Endometrium (tissue), 2 donors: ENCODE measurements at regions not wholly inside any gene's neighbourhood (a gene's known extent, or its start where the extent isn't known, plus 50 kb on each side); places are given as distances from the start of the nearest gene placed in this dataset.
"Not testable (repeated sequence)": the region's sequence is repeated elsewhere in the genome, so short reads cannot be mapped to it uniquely, and the experiment has no call there.

Experiments used
- FAIRE-seq: peaks from 2 replicates; lab custom pipeline; 2012; peaks lifted over from hg19 to GRCh38; lab: Jason Lieb, UNC
- donor health status: control.
- donor health status: control.

DNA sequence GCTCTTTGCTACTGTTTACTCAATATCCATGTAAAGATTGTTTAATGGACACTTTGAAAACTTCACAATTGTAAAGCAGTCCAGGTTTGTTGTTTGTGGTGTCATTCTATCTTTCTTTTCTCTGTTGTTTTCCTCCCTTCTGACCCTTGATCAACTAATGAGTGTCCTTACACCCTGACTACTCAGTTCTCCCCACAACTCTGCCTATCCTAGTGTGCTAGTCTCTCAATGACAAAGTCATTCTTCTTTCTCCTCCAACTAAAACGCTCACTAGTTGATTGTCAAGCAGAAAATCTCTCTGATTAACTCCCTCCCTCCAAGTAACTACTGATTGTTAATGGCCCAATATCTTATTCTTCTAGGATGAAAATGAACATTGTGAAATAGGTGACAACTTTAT lies 148.5 kb upstream of the FBXO33 start:
- no peak for FAIRE-seq

DNA sequence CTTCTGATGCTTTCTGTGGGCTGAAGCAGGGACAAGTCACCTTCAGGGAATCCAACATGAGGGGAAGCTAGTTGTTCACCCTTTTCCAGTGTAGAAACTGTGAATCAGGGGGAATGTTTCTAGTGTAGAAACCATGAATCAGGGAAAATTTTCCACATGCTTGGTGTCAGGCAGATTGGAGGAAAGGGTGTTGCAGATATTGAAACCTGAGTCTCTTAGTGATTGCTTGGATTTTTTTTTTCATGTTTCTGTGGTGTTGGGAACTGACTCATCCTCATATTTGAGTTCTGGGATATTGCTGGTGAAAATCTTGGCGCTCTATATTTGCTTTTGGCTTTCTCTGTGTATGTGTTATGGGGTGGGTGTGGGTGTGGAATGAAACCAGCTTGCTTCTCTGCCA lies 144.5 kb upstream of the FBXO33 start:
- FAIRE-seq: no peak

DNA sequence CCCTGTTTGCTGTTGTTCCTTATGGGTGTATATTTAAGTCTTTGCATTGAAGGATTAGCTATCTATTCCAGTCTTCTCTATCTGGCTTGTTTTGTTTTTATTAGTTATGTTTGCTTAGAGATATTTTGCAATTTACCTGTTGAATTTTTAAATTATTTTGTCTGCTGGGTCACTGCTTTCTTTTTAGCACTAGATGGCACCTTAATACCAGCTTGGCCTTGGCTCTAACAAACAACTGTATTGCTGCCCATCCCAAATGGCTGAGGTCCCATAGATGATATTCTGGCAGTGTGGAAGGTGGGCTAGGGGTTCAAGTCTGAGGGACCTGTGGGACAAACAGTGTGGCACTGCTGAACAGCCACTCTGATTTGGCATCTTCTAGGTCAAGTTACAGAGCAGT lies 144.0 kb upstream of the FBXO33 start:
- no peak for FAIRE-seq

DNA sequence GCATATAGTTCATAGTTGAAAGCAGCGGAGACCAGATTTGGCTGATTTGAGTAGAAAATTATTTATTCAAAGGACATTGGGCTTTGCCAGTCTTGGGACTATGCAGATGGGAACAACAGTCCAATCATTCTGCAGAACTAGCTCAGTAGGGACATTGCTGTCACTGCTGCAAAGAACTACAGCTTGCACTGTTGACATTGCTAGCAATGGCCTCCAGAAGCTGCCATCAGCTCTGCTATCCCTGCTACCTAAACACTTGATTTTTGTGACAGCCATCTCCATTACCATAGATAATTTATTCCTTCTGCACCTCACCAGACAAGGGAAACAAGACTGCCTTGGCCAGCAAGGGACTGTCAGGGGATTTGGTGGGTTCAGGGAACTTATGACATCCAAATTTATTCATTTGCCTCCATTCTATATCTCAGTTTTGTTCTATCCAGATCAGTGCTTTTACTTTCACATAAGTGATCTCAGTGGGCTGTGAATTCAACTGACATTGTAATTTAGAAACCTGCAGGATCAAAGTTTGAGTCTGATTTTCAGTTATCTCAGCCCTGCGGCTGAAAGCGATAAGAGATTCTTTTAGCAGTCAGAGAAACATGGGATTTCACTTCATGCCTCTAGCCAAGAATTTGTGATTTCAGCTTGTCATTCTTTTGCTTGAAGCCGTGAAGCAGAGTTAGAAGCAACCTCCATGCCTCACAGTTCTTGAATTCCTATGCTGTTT lies 136.7 kb upstream of the FBXO33 start:
- FAIRE-seq: no peak

DNA sequence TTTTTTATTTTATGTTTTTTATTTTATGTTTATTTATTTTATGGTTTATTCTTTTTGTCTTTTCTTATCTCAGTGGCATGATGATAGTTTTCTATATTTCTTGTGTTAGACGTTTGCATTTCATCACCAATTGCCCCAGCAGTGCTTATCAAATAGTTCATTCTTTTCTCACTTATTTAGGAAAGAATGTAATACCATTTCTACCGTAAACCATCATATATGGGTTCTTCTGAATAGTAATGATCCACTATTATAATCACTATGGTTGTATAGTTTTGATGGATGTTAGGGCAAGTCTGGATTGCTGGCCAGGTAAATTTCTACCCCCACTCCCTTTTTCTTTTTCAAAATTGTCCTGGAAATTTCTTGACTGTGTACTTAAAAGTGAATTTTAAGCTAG lies 134.6 kb upstream of the FBXO33 start:
- no peak for FAIRE-seq

DNA sequence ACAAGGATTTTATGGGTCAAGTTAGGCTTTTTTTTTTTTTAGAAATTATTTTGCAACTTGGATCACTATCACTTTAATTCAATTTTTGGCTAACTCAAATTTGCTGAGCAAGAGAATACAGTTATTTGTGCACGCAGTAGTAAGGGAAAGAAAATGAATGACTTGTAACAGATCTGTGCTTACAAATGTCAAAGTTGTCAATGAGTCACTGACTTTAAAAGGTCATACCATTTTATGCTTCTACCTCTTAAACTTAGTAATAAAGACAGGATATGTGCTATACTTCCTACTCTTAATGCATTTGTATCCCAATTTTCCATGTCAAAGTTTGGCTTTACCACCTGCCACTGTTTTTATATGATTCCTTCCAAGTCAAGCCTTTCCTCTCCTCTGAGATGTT lies 131.1 kb upstream of the FBXO33 start:
- FAIRE-seq: no peak

DNA sequence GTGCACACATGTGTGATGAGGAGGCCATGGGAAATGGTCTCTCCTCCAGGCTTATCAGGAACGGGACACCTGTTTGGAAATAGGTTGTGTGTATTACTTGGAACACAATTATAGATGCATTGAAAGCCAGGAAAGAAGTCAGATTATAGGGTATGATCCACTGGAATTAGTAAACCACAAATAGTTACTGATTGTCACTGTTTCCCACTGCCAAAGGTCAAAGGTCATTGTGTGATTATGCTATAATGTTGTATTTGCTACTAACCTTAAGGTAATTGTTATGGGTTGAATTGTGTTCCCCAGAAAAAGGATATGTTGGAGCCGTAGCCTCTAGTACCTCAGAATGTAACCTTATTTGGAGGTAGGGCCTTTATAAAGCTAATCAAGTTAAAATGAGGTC lies 129.9 kb upstream of the FBXO33 start:
- no peak for FAIRE-seq

DNA sequence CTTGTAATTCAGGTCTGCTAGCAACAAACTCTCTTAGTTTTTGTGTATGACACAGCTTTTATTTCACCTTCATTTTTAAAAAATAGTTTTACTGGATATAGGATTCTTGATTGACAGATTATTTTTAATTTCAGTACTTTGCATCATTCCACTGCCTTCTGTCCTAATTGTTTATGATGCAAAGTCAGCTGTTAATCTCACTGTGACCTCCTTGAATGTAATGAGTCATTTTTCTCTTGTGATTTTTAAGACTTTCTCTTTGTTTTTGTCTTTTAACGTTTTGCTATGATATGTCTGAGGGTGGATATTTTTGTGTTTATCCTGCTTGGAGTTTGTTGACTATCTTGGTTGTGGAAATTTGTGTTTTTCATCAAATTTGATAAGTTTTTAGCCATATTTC lies 126.3 kb upstream of the FBXO33 start:
- FAIRE-seq: no peak

DNA sequence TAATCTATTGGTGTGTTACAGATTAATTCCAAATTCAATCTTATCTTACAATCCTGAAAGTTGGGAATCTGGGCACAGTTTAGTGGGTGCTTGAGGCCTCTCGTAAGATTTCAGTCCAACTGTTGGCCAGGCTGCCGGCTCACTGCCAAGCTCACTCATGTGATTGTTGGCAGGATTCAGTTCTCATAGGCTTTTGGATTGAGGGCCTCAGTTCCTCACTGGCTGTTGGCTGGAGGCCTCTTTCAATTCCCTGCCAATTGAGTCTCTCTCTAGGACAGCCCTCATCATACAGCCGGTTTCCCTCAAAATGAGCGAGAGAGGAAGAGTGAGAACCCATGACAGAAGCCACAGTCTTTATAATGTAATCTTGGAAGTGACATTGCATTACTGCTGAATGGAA lies 123.5 kb upstream of the FBXO33 start:
- FAIRE-seq: no peak

DNA sequence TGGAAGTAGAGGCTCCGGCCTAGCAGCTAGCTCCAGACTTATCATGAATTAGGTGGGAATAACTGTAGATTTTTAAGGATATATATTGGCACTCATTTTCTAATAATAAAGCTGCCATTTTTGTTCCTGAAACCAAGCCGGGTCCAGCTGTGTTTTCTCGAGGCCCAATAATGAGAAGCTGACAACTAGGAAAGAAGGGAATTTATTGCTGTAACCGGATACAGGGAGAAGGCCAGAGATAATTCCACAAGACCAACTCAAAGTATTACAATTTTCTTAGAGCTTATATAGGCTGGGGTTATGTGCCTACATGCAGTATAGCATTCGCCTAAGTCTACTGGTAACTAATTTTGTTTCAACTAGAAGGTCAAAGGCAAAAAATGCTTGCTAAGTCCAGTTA lies 122.3 kb upstream of the FBXO33 start:
- no peak for FAIRE-seq

DNA sequence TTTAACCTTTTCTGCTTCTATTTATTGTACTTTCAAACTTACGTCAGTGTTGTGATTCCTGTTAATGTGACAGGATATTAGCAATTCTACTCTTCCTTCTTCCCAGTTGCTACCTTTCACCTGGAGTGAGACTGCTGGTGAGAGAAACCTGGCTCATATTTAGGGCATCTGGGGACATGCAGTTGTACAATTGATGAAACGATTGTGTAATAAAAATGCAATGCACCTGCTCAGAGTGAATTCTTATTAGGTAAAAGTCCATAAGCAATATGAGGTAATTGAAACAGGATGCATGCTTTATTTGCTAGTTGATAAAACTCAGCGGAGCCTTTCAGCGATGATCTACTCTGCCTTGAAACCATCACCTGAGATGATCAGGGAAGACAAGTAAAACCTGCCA lies 116.1 kb upstream of the FBXO33 start:
- no peak for FAIRE-seq

DNA sequence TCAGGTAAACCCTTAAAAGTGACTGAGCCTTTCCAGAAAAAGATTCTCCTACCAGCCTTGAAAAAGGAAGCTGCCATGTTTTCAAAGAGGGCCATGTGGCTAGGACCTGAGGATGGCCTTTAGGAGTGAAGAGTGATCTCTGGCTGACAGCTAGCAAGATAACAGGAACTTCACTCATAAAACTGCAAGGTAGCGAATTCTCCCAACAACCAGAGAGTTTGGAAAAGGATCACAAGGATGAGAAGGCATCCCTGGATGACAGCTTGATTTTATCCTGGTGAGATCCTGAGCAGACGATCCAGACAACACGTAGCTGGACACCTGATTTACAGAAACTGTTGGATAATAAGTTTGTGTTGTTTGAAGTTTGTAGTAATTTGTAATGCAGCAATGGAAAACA lies 115.6 kb upstream of the FBXO33 start:
- FAIRE-seq: no peak

DNA sequence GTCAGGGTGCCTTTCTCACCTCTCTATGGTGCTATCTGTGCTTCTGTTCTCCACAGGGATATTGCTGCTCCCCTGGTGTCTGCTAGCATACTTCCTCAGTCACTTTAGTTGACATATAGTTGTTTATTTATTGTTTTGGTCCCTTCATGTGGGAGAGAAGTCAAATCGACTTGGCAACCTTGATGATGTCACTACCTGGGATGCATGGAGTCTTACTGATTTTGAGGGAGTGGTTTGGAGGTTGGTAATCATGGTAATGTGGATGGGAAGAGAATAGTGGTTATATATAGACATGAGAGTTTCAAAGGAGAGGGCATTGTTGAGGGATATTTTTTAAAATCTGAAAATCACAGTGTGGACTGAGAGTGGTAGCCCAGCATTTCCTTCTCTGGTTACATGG lies 73.6 kb upstream of the FBXO33 start:
- FAIRE-seq: no peak

DNA sequence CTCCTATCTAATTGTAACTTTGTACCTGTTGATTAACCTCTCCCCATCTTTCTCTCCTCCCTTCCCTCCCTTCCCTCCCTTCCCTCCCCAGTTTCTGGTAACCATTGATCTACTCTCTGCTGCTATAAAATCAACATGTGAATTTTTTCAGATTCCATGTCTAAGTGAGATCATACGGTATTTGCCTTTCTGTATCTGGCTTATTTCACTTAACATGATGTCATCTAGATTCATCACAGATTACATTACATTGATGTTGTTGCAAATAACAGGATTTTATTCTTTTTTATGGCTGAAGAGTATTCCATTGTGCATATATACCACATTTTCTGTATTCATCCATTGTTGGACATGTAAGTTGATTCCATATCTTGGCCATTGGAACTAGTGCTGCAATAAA lies 68.0 kb upstream of the FBXO33 start:
- FAIRE-seq: no peak

DNA sequence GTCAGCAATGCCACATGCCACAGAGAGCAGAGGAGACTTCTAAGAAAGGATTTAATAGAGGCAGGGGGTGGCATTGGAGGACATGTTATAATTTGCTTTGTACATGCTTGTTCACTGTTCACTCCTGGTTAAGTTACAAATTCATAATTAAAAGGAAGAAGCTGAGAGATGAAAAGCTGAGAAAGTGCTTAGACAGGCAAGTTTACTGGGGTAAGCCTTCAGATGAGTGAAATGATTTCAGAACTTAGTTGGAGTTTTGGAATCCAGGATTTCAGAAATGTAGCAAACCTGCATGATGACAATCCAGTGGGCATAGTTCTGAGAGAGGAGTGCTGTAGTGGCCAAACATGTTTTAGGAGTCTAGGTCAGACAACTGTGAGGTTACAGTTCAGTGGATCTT lies 67.3 kb upstream of the FBXO33 start:
- FAIRE-seq: no peak

DNA sequence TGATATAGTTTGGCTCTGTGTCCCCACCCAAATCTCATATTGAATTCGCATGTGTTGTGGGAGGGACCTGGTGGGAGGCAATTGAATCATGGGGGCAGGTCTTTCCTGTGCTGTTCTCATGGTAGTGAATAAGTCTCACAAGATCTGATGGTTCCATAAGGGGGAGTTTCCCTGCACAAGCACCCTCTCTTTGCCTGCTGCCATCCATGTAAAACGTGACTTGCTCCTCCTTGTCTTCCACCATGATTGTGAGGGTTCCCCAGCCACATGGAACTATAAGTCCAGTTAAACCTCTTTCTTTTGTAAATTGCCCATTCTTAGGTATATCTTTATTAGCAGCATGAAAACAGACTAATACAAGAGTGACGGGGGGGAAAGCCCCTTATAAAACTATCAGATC lies 65.4 kb upstream of the FBXO33 start:
- FAIRE-seq: not testable (repeated sequence)

DNA sequence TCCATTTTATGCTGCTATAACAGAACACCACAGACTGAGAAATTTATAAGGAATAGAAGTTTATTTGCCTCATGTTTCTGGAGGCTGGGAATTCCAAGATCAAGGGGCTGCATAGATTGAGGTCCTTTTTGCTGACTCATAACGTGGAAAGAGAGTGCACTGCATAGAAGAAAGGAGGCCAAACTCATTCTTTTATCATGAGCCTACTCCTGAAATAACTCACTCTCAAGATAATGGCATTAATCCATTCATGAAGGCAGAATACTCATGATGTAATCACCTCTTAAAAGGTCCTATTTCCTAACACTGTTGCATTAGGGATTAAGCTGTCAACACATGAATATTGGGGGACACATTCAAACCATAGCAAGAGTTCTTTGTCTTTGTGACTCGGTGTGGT lies 60.0 kb upstream of the FBXO33 start:
- no peak for FAIRE-seq

DNA sequence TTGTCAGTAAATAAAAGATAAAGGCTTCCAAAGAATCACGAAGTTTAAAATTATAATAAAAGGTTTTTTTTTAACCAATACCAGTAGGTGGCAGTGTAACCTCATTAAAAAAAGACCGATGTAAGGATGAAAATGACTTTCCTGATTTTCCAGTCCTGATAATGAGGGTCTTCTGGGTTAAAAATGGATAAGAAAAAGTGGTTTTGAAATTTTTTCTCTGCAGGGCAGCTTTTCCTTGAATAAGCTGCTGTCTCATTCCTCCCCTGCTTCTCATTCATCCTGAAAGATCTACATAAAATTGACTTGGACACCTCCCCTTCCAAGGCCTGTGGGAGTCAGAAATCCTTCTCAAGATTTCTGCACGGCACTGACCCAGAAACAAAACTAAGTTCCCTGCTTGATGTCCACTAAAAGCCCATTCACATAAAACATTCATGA lies 58.9 kb upstream of the FBXO33 start:
- FAIRE-seq: peak; percentile 91

DNA sequence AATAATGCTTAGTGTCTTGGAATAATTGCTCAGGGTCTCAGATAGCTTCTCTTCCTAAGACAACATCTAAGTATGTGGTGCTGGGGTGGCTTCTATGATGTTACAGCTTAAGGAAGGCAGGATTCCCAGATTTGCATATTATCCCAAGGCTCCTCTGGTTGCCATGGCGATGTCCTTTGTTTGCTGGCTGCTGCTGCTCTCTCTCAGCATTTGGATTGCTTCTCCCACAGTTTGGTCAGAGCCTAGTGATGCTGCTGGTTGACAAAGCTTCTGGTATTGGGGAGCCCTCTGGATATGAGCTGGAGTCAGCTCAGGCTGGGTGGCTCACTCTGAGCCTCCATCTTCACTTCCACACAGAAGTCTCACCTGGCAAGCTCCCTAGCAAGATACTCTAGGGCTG lies 56.4 kb upstream of the FBXO33 start:
- no peak for FAIRE-seq

DNA sequence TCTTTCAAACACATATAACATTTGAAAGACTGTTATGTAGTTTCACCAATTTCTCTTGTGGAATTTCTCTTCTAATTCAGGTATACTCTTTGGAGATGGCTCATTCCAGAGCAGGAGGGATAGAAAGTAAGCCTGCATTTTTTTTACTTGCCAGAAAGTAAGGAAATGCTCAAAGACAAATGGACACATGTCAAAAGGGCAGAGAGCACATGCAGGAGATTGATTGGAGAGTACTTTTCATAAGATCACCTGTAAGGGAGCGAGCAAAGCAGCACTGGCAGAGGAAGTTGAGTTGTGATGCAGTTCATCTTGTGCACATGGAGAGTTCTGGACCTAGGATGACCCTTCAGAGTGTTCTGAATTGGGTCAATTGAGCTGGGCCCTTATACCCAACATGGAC lies 51.4 kb upstream of the FBXO33 start:
- no peak for FAIRE-seq
